ENCODE measurements at regions not wholly inside any gene's neighbourhood (a gene's known extent, or its start where the extent isn't known, plus 50 kb on each side); places are given as distances from the start of the nearest gene placed in this dataset.

DNA sequence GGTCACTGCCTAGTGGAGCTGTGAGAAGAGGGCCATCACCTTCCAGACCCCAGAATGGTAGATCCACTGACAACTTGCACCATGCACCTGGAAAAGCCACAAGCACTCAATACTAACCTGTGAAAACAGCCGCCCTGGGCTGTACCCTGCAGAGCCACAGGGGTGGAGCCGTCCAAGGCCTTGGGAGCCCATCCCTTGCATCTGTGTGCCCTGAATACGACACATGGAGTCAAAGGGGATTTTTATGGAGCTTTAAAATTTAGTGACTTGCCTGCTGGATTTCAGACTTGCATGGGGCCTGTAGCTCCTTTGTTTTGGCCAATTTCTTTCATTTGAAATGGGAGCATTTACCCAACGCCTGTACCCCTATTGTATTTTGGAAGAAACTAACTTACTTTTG is 62.4 kb upstream of the HTR4 start:
- in situ Hi-C loops (cut with MboI; ENCODE audit: low sequenced_read_pairs) = no loop called here
- Histone ChIP-seq H3K4me2 (ENCODE audit: low read depth, low read length) (no peak overlapping the region), H4K91ac (ENCODE audit: insufficient read depth, low read depth, low read length) (no peak overlapping the region), H4K8ac (ENCODE audit: low read depth in 2 of 2, low read length in 2 of 2) (no peak overlapping the region), H3K79me1 (ENCODE audit: low read depth in 1 of 2, low read length in 2 of 2) (no peaks in the 10 kb centered on the region), H3K23ac (ENCODE audit: low read depth, low read length) (no peak overlapping the region), H4K20me1 (ENCODE audit: insufficient read depth, low read length) (no peaks in the 10 kb centered on the region), H3K27me3 (ENCODE audit: control insufficient read depth, insufficient read depth, low read length) (peaks cover 8% of the 10 kb centered on the region), H3K27ac (ENCODE audit: insufficient read depth, low read length) (no peak overlapping the region), H2AK9ac (replicated peaks; ENCODE audit: low read depth, low read length, poor library complexity) (no peak overlapping the region), H3K14ac (replicated peaks; ENCODE audit: low read depth, low read length) (no peak overlapping the region), H2AFZ (replicated peaks; ENCODE audit: low read length, poor library complexity) (no peak overlapping the region), H2BK15ac (ENCODE audit: low read depth, low read length) (no peak overlapping the region), H3K56ac (ENCODE audit: extremely low read depth, insufficient read depth, low read length) (no peak overlapping the region), H3K18ac (ENCODE audit: low read depth, low read length) (no peak overlapping the region), H3K9me3 (ENCODE audit: control insufficient read depth, insufficient read depth, low read length) (no peaks in the 10 kb centered on the region), H3K4me3 (ENCODE audit: insufficient read depth, low read depth, low read length) (no peak overlapping the region), H2BK20ac (ENCODE audit: low read depth, low read length) (no peak overlapping the region), H2BK120ac (ENCODE audit: low read depth, low read length) (no peak overlapping the region), H3K9me1 (ENCODE audit: insufficient read depth, low read length) (no peaks in the 10 kb centered on the region), H4K5ac (ENCODE audit: low read depth, low read length) (no peak overlapping the region), H3K4me1 (ENCODE audit: control insufficient read depth, insufficient read depth, low read length) (no peaks in the 10 kb centered on the region), H3K4ac (ENCODE audit: low read depth, low read length) (no peak overlapping the region), H2BK5ac (ENCODE audit: low read depth, low read length, poor library complexity, severe bottlenecking) (no peak overlapping the region), H2AK5ac (ENCODE audit: low read depth, low read length) (no peak overlapping the region), H3K36me3 (ENCODE audit: control insufficient read depth, insufficient read depth, low read length) (no peaks in the 10 kb centered on the region), H3K9ac (ENCODE audit: low read depth, low read length) (no peak overlapping the region)
- no CpG with 5 or more reads among the region's 4 CpGs for WGBS, 2 experiments (ENCODE audit: extremely low coverage in 2 of 2, insufficient read length in 1 of 2)
- intact Hi-C loops (cut with micrococcal nuclease) = no loop called here
- no peak for TF ChIP-seq NFE2L2 (IDR thresholded peaks at IDR 0.05; ENCODE audit: low read depth, low read length)
- TF ChIP-seq CEBPB (IDR thresholded peaks at IDR 0.05; ENCODE audit: low read depth, low read length) = no peak
- TF ChIP-seq MAFK (IDR thresholded peaks at IDR 0.05; ENCODE audit: low read depth, low read length) = no peak
- no peak for TF ChIP-seq BHLHE40 (IDR thresholded peaks at IDR 0.05; ENCODE audit: low read depth, low read length)
- TF ChIP-seq POLR2A (IDR thresholded peaks at IDR 0.05; ENCODE audit: low read depth, low read length) = no peak
- TF ChIP-seq RAD21 (IDR thresholded peaks at IDR 0.05; ENCODE audit: low read length) = no peak
- TF ChIP-seq, protein P1, sequence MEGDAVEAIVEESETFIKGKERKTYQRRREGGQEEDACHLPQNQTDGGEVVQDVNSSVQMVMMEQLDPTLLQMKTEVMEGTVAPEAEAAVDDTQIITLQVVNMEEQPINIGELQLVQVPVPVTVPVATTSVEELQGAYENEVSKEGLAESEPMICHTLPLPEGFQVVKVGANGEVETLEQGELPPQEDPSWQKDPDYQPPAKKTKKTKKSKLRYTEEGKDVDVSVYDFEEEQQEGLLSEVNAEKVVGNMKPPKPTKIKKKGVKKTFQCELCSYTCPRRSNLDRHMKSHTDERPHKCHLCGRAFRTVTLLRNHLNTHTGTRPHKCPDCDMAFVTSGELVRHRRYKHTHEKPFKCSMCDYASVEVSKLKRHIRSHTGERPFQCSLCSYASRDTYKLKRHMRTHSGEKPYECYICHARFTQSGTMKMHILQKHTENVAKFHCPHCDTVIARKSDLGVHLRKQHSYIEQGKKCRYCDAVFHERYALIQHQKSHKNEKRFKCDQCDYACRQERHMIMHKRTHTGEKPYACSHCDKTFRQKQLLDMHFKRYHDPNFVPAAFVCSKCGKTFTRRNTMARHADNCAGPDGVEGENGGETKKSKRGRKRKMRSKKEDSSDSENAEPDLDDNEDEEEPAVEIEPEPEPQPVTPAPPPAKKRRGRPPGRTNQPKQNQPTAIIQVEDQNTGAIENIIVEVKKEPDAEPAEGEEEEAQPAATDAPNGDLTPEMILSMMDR (conservative IDR thresholded peaks at IDR 0.05; ENCODE audit: low read depth, low read length) = no peak
- TF ChIP-seq, protein P2, sequence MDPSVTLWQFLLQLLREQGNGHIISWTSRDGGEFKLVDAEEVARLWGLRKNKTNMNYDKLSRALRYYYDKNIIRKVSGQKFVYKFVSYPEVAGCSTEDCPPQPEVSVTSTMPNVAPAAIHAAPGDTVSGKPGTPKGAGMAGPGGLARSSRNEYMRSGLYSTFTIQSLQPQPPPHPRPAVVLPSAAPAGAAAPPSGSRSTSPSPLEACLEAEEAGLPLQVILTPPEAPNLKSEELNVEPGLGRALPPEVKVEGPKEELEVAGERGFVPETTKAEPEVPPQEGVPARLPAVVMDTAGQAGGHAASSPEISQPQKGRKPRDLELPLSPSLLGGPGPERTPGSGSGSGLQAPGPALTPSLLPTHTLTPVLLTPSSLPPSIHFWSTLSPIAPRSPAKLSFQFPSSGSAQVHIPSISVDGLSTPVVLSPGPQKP (IDR thresholded peaks at IDR 0.05; ENCODE audit: borderline replicate concordance, low read depth, low read length) = no peak
- TF ChIP-seq, protein P3, sequence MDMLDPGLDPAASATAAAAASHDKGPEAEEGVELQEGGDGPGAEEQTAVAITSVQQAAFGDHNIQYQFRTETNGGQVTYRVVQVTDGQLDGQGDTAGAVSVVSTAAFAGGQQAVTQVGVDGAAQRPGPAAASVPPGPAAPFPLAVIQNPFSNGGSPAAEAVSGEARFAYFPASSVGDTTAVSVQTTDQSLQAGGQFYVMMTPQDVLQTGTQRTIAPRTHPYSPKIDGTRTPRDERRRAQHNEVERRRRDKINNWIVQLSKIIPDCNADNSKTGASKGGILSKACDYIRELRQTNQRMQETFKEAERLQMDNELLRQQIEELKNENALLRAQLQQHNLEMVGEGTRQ (IDR thresholded peaks at IDR 0.05; ENCODE audit: low read depth, low read length) = no peak
- no peak for TF ChIP-seq SMC3 (IDR thresholded peaks at IDR 0.05; ENCODE audit: low read depth, low read length)
- TF ChIP-seq RCOR1 (IDR thresholded peaks at IDR 0.05; ENCODE audit: insufficient replicate concordance, low read length) = no peak
- TF ChIP-seq MAZ (IDR thresholded peaks at IDR 0.05; ENCODE audit: borderline replicate concordance, low read depth, low read length) = no peak
- no peak for TF ChIP-seq MXI1 (IDR thresholded peaks at IDR 0.05; ENCODE audit: borderline replicate concordance, low read depth, low read length)
- TF ChIP-seq FOS (IDR thresholded peaks at IDR 0.05; ENCODE audit: low read depth, low read length) = no peak
- no peak for TF ChIP-seq CHD1 (IDR thresholded peaks at IDR 0.05; ENCODE audit: low read depth, low read length)
- TF ChIP-seq RFX5 (IDR thresholded peaks at IDR 0.05; ENCODE audit: low read depth, low read length) = no peak
- DNase-seq = no peak
- POLR2A ChIA-PET (ENCODE audit: unreplicated experiment) = no interaction called here
- no TSS peak for BruUV-seq (replicated peaks)
- no peak for ATAC-seq (ENCODE audit: low read depth)
- CTCF ChIA-PET = no interaction called here
- dilution Hi-C loops (cut with HindIII; ENCODE audit: low sequenced_read_pairs, unreplicated experiment) = no loop called here
